Breast epithelium (tissue), 3 donors: ENCODE measurements at regions not wholly inside any gene's neighbourhood (a gene's known extent, or its start where the extent isn't known, plus 50 kb on each side); places are given as distances from the start of the nearest gene placed in this dataset.

Source experiments
- CTCF ChIP-seq, 3 donors: fragments of 450-650 bp; IDR thresholded peaks; one replicate each; pipeline ENCODE4 v1.5.1; 2016 to 2017; ENCODE audit warnings: antibody characterized with exemption in 3 of 3, mild to moderate bottlenecking in 3 of 3, moderate library complexity in 3 of 3
- POLR2A ChIP-seq: fragments of 450-650 bp; IDR thresholded peaks from one replicate; pipeline ENCODE4 v1.6.1; 2016; ENCODE audit warnings: antibody characterized with exemption, mild to moderate bottlenecking, moderate library complexity
- POLR2AphosphoS5 ChIP-seq, 3 donors: sonication (generic); formaldehyde crosslinking; IDR thresholded peaks; one replicate each; pipeline ENCODE4 v1.6.1; 2017; ENCODE audit warnings: antibody characterized with exemption in 3 of 3

GRCh38 chr2:7861910-7862702 is 819.8 kb upstream of the ID2 start:
- TF ChIP-seq CTCF (IDR thresholded peaks at IDR 0.05) (no peak), POLR2A (no peak), POLR2AphosphoS5 (IDR thresholded peaks at IDR 0.05) (no peak)
